GM12878 (cell line): ENCODE measurements at regions not wholly inside any gene's neighbourhood (a gene's known extent, or its start where the extent isn't known, plus 50 kb on each side); places are given as distances from the start of the nearest gene placed in this dataset.

Experiments
- CREM ChIP-seq: IDR thresholded peaks from 2 replicates; pipeline ENCODE4 v1.6.1; 2014; ENCODE audit warnings: antibody characterized with exemption, low read depth
- CTCF ChIP-seq, 3 experiments: IDR thresholded peaks in 2 of 3; conservative IDR thresholded peaks in 1 of 3; 2 replicates each; pipeline ENCODE4 v1.5.1; 2011; ENCODE audit warnings: low read depth in 3 of 3, low read length in 3 of 3, mild to moderate bottlenecking in 3 of 3, control low read depth in 2 of 3, moderate library complexity in 2 of 3, inconsistent platforms in 1 of 3, mixed read lengths in 1 of 3; ENCODE audit not compliant: control insufficient read depth in 2 of 3, insufficient read depth in 1 of 3; ENCODE audit errors: extremely low read depth in 1 of 3

- TF ChIP-seq CREM: no peak
- no peak for TF ChIP-seq CTCF (IDR thresholded peaks at IDR 0.05 in 2 of 3, conservative IDR thresholded peaks at IDR 0.05 in 1 of 3; ENCODE audit: control insufficient read depth in 2 of 3, extremely low read depth in 1 of 3, insufficient read depth in 1 of 3, low read depth in 3 of 3, low read length in 3 of 3)
Observed at GRCh38 chr1:232142403-232143314, 487.3 kb downstream of the SIPA1L2 start.
